ENCODE measurements at regions not wholly inside any gene's neighbourhood (a gene's known extent, or its start where the extent isn't known, plus 50 kb on each side); places are given as distances from the start of the nearest gene placed in this dataset.

GRCh38 chr3:194990454-194991337, 280.3 kb downstream of the XXYLT1 start:
- no peak overlapping the region for H3K4me3 ChIP-seq (ENCODE audit: low read depth, low read length)
- TF ChIP-seq CTCF (IDR thresholded peaks at IDR 0.05; ENCODE audit: low read depth, low read length): no peak

GRCh38 chr3:194991338-194991654, 279.7 kb downstream of the XXYLT1 start:
- no peak overlapping the region for H3K4me3 ChIP-seq (ENCODE audit: low read depth, low read length)
- no peak for TF ChIP-seq CTCF (IDR thresholded peaks at IDR 0.05; ENCODE audit: low read depth, low read length)

GRCh38 chr3:194993896-194994295, 277.1 kb downstream of the XXYLT1 start:
- H3K4me3 ChIP-seq (ENCODE audit: low read depth, low read length): no peak overlapping the region
- TF ChIP-seq CTCF (IDR thresholded peaks at IDR 0.05; ENCODE audit: low read depth, low read length): no peak

- no peak overlapping the region for H3K4me3 ChIP-seq (ENCODE audit: low read depth, low read length)
- TF ChIP-seq CTCF (IDR thresholded peaks at IDR 0.05; ENCODE audit: low read depth, low read length): no peak
These were observed 276.4 kb downstream of the XXYLT1 start for GRCh38 chr3:194994551-194994981.

- H3K4me3 ChIP-seq (ENCODE audit: low read depth, low read length): no peak overlapping the region
- TF ChIP-seq CTCF (IDR thresholded peaks at IDR 0.05; ENCODE audit: low read depth, low read length): no peak
These were observed 275.6 kb downstream of the XXYLT1 start for GRCh38 chr3:194995334-194995733.

- H3K4me3 ChIP-seq (ENCODE audit: low read depth, low read length): no peak overlapping the region
- TF ChIP-seq CTCF (IDR thresholded peaks at IDR 0.05; ENCODE audit: low read depth, low read length): no peak
These were observed 275.0 kb downstream of the XXYLT1 start for GRCh38 chr3:194995922-194996321.

GRCh38 chr3:194996746-194997145, 274.2 kb downstream of the XXYLT1 start:
- no peak for TF ChIP-seq CTCF (IDR thresholded peaks at IDR 0.05; ENCODE audit: low read depth, low read length)
- H3K4me3 ChIP-seq (ENCODE audit: low read depth, low read length): no peak overlapping the region
